IPS DF 4.7 (cell line): ENCODE measurements at regions not wholly inside any gene's neighbourhood (a gene's known extent, or its start where the extent isn't known, plus 50 kb on each side); places are given as distances from the start of the nearest gene placed in this dataset.
"Not testable (repeated sequence)": the region's sequence is repeated elsewhere in the genome, so short reads cannot be mapped to it uniquely, and the experiment has no call there.

ENCODE experiments used
- DNase-seq: peaks from one replicate; pipeline ENCODE4 v3.0.0-alpha.2; 2013; ENCODE audit warnings: low spot score; ENCODE audit errors: extremely low read depth

- DNase-seq: no peak
These were observed 161.0 kb upstream of the NLRP1 start for GRCh38 chr17:5745111-5745813.

GRCh38 chr17:5747276-5747675 is 163.0 kb upstream of the NLRP1 start:
- DNase-seq: no peak

GRCh38 chr17:5747964-5748363 is 163.7 kb upstream of the NLRP1 start:
- DNase-seq: no peak

GRCh38 chr17:5753421-5753820 is 169.1 kb upstream of the NLRP1 start:
- no peak for DNase-seq

- no peak for DNase-seq
These were observed 173.1 kb upstream of the NLRP1 start for GRCh38 chr17:5757314-5757907.

GRCh38 chr17:5758651-5759050 is 174.3 kb upstream of the NLRP1 start:
- DNase-seq: peak; percentile 79

GRCh38 chr17:5759501-5759925 is 175.2 kb upstream of the NLRP1 start:
- DNase-seq: no peak

- DNase-seq: no peak
These were observed 177.9 kb upstream of the NLRP1 start for GRCh38 chr17:5762191-5762590.

- DNase-seq: no peak
These were observed 179.4 kb upstream of the NLRP1 start for GRCh38 chr17:5763595-5764306.

GRCh38 chr17:5769593-5770354 is 185.5 kb upstream of the NLRP1 start:
- DNase-seq: no peak

GRCh38 chr17:5770441-5771270 is 186.3 kb upstream of the NLRP1 start:
- DNase-seq: no peak

- not testable (repeated sequence) for DNase-seq
These were observed 186.9 kb upstream of the NLRP1 start for GRCh38 chr17:5771271-5771577.

GRCh38 chr17:5772017-5772416 is 187.7 kb upstream of the NLRP1 start:
- DNase-seq: not testable (repeated sequence)

- DNase-seq: no peak
These were observed 188.4 kb upstream of the NLRP1 start for GRCh38 chr17:5772720-5773119.

GRCh38 chr17:5773816-5774360 is 189.6 kb upstream of the NLRP1 start:
- DNase-seq: no peak

- DNase-seq: no peak
These were observed 190.8 kb upstream of the NLRP1 start for GRCh38 chr17:5775098-5775497.

- DNase-seq: no peak
These were observed 196.2 kb upstream of the NLRP1 start for GRCh38 chr17:5780476-5780875.

- no peak for DNase-seq
These were observed 197.1 kb upstream of the NLRP1 start for GRCh38 chr17:5781236-5781927.

GRCh38 chr17:5783269-5783668 is 199.0 kb upstream of the NLRP1 start:
- no peak for DNase-seq

GRCh38 chr17:5783851-5784250 is 199.5 kb upstream of the NLRP1 start:
- DNase-seq: no peak
